ENCODE measurements at regions not wholly inside any gene's neighbourhood (a gene's known extent, or its start where the extent isn't known, plus 50 kb on each side); places are given as distances from the start of the nearest gene placed in this dataset.

DNA sequence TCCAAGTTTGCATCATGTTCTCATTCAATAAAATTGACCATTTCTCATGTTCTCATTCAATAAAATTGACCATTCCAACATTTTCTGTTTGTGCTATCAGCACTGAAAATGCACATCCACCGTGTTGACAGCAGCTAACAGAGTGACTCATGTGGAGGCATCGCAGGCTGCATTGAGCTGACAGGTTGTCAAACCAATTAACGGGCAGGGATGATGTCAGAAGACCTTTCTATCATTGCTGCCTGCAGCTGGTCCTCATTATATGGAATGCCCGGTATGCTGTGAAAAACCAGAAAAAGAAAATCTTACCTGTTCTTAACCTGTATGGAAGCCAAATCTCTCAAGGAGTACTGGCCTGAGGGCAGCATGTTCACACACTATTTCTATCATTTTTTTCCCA lies 202.0 kb downstream of the SMIM20 start:
- TF ChIP-seq POLR2A (IDR thresholded peaks at IDR 0.05; ENCODE audit: low read length) (no peak), GATA1 (IDR thresholded peaks at IDR 0.05; ENCODE audit: low read depth, low read length) (no peak)

Data from erythroblast (primary cell).